H9 (cell line): ENCODE measurements at regions not wholly inside any gene's neighbourhood (a gene's known extent, or its start where the extent isn't known, plus 50 kb on each side); places are given as distances from the start of the nearest gene placed in this dataset.

Experiments
- DNase-seq: peaks from one replicate; pipeline ENCODE4 v3.0.0-alpha.2; 2017
- H2AFZ ChIP-seq: one replicate; pipeline ENCODE4 v1.6.1; 2013; ENCODE audit warnings: mild to moderate bottlenecking, low read length, control low read depth, moderate library complexity
- H2AK5ac ChIP-seq: 2 replicates; pipeline ENCODE4 v1.6.1; 2013; ENCODE audit warnings: low read length, control low read depth, mixed read lengths; ENCODE audit not compliant: insufficient read length
- H2BK120ac ChIP-seq: one replicate; pipeline ENCODE4 v1.6.1; 2013; ENCODE audit warnings: low read depth, mild to moderate bottlenecking, low read length, control low read depth, inconsistent platforms; ENCODE audit not compliant: poor library complexity, severe bottlenecking
- H2BK12ac ChIP-seq: 2 replicates; pipeline ENCODE4 v1.6.1; 2013; ENCODE audit warnings: low read length, control low read depth, mixed read lengths, low read depth; ENCODE audit not compliant: insufficient read length
- H2BK15ac ChIP-seq: 2 replicates; pipeline ENCODE4 v1.6.1; 2013; ENCODE audit warnings: low read depth, low read length, control low read depth
- H2BK20ac ChIP-seq: one replicate; pipeline ENCODE4 v1.6.1; 2013; ENCODE audit warnings: low read depth, mild to moderate bottlenecking, low read length, control low read depth, inconsistent platforms; ENCODE audit not compliant: poor library complexity, severe bottlenecking
- H2BK5ac ChIP-seq: 2 replicates; pipeline ENCODE4 v1.6.1; 2013; ENCODE audit warnings: low read length, control low read depth, mixed read lengths; ENCODE audit not compliant: insufficient read length
- H3K14ac ChIP-seq: 2 replicates; pipeline ENCODE4 v1.6.1; 2013; ENCODE audit warnings: low read length, control low read depth; ENCODE audit not compliant: insufficient read depth
- H3K18ac ChIP-seq: 2 replicates; pipeline ENCODE4 v1.6.1; 2013; ENCODE audit warnings: low read depth, mild to moderate bottlenecking, mixed read lengths, low read length, control low read depth; ENCODE audit not compliant: insufficient read length
- H3K23ac ChIP-seq: 2 replicates; pipeline ENCODE4 v1.6.1; 2013; ENCODE audit warnings: low read length, control low read depth, mixed read lengths, low read depth; ENCODE audit not compliant: insufficient read length
- H3K23me2 ChIP-seq: 2 replicates; pipeline ENCODE4 v1.6.1; 2013; ENCODE audit warnings: low read depth, mild to moderate bottlenecking, mixed read lengths, low read length, control low read depth; ENCODE audit not compliant: insufficient read length, poor library complexity, severe bottlenecking
- H3K27ac ChIP-seq: 2 replicates; pipeline ENCODE4 v1.5.1; 2013; ENCODE audit warnings: low read length, control low read depth, mixed read lengths, low read depth; ENCODE audit not compliant: insufficient read length
- H3K27me3 ChIP-seq: 2 replicates; pipeline ENCODE4 v1.6.1; 2013; ENCODE audit warnings: low read length, control low read depth, inconsistent platforms; ENCODE audit not compliant: insufficient read depth
- H3K4ac ChIP-seq: 2 replicates; pipeline ENCODE4 v1.6.1; 2013; ENCODE audit warnings: low read depth, mild to moderate bottlenecking, control low read depth, inconsistent platforms, low read length, moderate library complexity
- H3K4me1 ChIP-seq: 2 replicates; pipeline ENCODE4 v1.6.1; 2013; ENCODE audit warnings: low read length, control low read depth, inconsistent platforms; ENCODE audit not compliant: insufficient read depth
- H3K4me2 ChIP-seq: 2 replicates; pipeline ENCODE4 v1.6.1; 2013; ENCODE audit warnings: low read length, control low read depth, mixed read lengths; ENCODE audit not compliant: insufficient read length, insufficient read depth
- H3K56ac ChIP-seq: 2 replicates; pipeline ENCODE4 v1.6.1; 2013; ENCODE audit warnings: low read depth, mild to moderate bottlenecking, mixed read lengths, low read length, control low read depth; ENCODE audit not compliant: insufficient read length
- H3K79me1 ChIP-seq: 2 replicates; pipeline ENCODE4 v1.6.1; 2013; ENCODE audit warnings: low read depth, mild to moderate bottlenecking, moderate library complexity, low read length, control low read depth, inconsistent platforms; ENCODE audit not compliant: insufficient read depth, poor library complexity, severe bottlenecking
- H3K79me2 ChIP-seq: 2 replicates; pipeline ENCODE4 v1.6.1; 2013; ENCODE audit warnings: low read length, control low read depth, inconsistent platforms; ENCODE audit not compliant: insufficient read depth
- H3K9ac ChIP-seq: 2 replicates; pipeline ENCODE4 v1.6.1; 2013; ENCODE audit warnings: low read length, control low read depth, mixed read lengths; ENCODE audit not compliant: insufficient read length; ENCODE audit errors: extremely low read depth
- H3K9me3 ChIP-seq: one replicate; pipeline ENCODE4 v1.6.1; 2013; ENCODE audit warnings: low read depth, low read length, inconsistent platforms; ENCODE audit not compliant: control insufficient read depth
- H3T11ph ChIP-seq: one replicate; pipeline ENCODE4 v1.6.1; 2013; ENCODE audit warnings: mild to moderate bottlenecking, low read length, control low read depth, inconsistent platforms
- H4K20me1 ChIP-seq: one replicate; pipeline ENCODE4 v1.6.1; 2013; ENCODE audit not compliant: control insufficient read depth, insufficient read length, insufficient read depth
- H4K5ac ChIP-seq: 2 replicates; pipeline ENCODE4 v1.6.1; 2013; ENCODE audit warnings: low read depth, mild to moderate bottlenecking, mixed read lengths, low read length, control low read depth; ENCODE audit not compliant: insufficient read length
- H4K8ac ChIP-seq: replicated peaks from 2 replicates; pipeline ENCODE4 v1.6.1; 2013; ENCODE audit warnings: low read length, control low read depth, mixed read lengths, low read depth; ENCODE audit not compliant: insufficient read length
- H4K91ac ChIP-seq: 2 replicates; pipeline ENCODE4 v1.6.1; 2013; ENCODE audit warnings: low read depth, mild to moderate bottlenecking, moderate library complexity, mixed read lengths, low read length, control low read depth; ENCODE audit not compliant: insufficient read length
- H3K27ac Mint-ChIP-seq, 3 experiments: 2 replicates in 2 of 3; 3 replicates in 1 of 3; pipeline ENCODE4 v1.8.0; 2020 to 2021; ENCODE audit warnings: mixed read lengths in 3 of 3, mild to moderate bottlenecking in 1 of 3, moderate library complexity in 1 of 3
- H3K27me3 Mint-ChIP-seq: 2 replicates; pipeline ENCODE4 v1.8.0; 2021; ENCODE audit warnings: low read depth, mild to moderate bottlenecking, moderate library complexity, mixed read lengths
- H3K36me3 Mint-ChIP-seq, 3 experiments: 2 replicates in 2 of 3; 3 replicates in 1 of 3; pipeline ENCODE4 v1.8.0; 2020 to 2021; ENCODE audit warnings: low read depth in 3 of 3, mixed read lengths in 3 of 3; ENCODE audit not compliant: insufficient read depth in 1 of 3
- H3K4me1 Mint-ChIP-seq, 2 experiments: 2 replicates each; pipeline ENCODE4 v1.8.0; 2020; ENCODE audit warnings: mixed read lengths in 2 of 2
- H3K4me3 Mint-ChIP-seq, 2 experiments: 2 replicates in 1 of 2; 3 replicates in 1 of 2; pipeline ENCODE4 v1.8.0; 2020 to 2021; ENCODE audit warnings: mild to moderate bottlenecking in 2 of 2, mixed read lengths in 2 of 2, moderate library complexity in 1 of 2
- H3K9me3 Mint-ChIP-seq, 2 experiments: 2 replicates in 1 of 2; 3 replicates in 1 of 2; pipeline ENCODE4 v1.8.0; 2020; ENCODE audit warnings: mild to moderate bottlenecking in 2 of 2, mixed read lengths in 2 of 2, moderate library complexity in 1 of 2
- CTCF ChIP-seq: fragments of 200-600 bp; sonication (generic); conservative IDR thresholded peaks from 3 replicates; pipeline ENCODE4 v1.8.0; 2021; ENCODE audit warnings: antibody characterized with exemption, mild to moderate bottlenecking
- WGBS: extraction: QIAGEN DNeasy Blood & Tissue Kit; methylation state at CpG from one replicate; pipeline ENCODE4 v1.1.7; 2013; ENCODE audit warnings: missing lambda C conversion rate, low lambda C conversion rate, mixed read lengths; ENCODE audit not compliant: insufficient read length; ENCODE audit errors: extremely low coverage; 5-methylcytosine and 5-hydroxymethylcytosine counted together

GRCh38 chr21:43339668-43340067 lies 87.3 kb downstream of the SIK1 start:
- H2AK5ac ChIP-seq = no peak overlapping the region
- no peaks in the 10 kb centered on the region for H3K79me2 ChIP-seq
- no peaks in the 10 kb centered on the region for H3K9me3 ChIP-seq
- TF ChIP-seq CTCF = no peak
- H2BK120ac ChIP-seq = no peak overlapping the region
- no peaks in the 10 kb centered on the region for H3K27me3 ChIP-seq
- Mint-ChIP-seq H3K27ac (no peak overlapping the region), H3K9me3 (peaks cover 25 to 32% of the 10 kb centered on the region in 2 experiments), H3K36me3 (peaks cover 2 to 31% (median 13%) of the 10 kb centered on the region in 3 experiments), H3K27me3 (peaks cover 3% of the 10 kb centered on the region), H3K4me1 (peaks cover 4 to 10% of the 10 kb centered on the region in 2 experiments; a peak in 3 of 4 replicates), H3K4me3 (no peak overlapping the region)
- no peak overlapping the region for H4K8ac ChIP-seq
- DNase-seq = no peak
- no peak overlapping the region for H3K14ac ChIP-seq
- H4K20me1 ChIP-seq = no peaks in the 10 kb centered on the region
- no peak overlapping the region for H2AFZ ChIP-seq
- no peak overlapping the region for H3K4ac ChIP-seq
- no peak overlapping the region for H3T11ph ChIP-seq
- no peak overlapping the region for H2BK20ac ChIP-seq
- H3K9ac ChIP-seq = no peak overlapping the region
- H4K5ac ChIP-seq = no peak overlapping the region
- H3K4me2 ChIP-seq = no peak overlapping the region
- H3K23me2 ChIP-seq = no peaks in the 10 kb centered on the region
- no peak overlapping the region for H3K23ac ChIP-seq
- H3K4me1 ChIP-seq = no peaks in the 10 kb centered on the region
- H3K27ac ChIP-seq = no peak overlapping the region
- H3K56ac ChIP-seq = no peak overlapping the region
- no peak overlapping the region for H4K91ac ChIP-seq
- no peaks in the 10 kb centered on the region for H3K79me1 ChIP-seq
- no peak overlapping the region for H3K18ac ChIP-seq
- no CpG with 5 or more reads among the region's 16 CpGs for WGBS
- no peak overlapping the region for H2BK12ac ChIP-seq
- H2BK15ac ChIP-seq = no peak overlapping the region
- no peak overlapping the region for H2BK5ac ChIP-seq
